ENCODE measurements at regions not wholly inside any gene's neighbourhood (a gene's known extent, or its start where the extent isn't known, plus 50 kb on each side); places are given as distances from the start of the nearest gene placed in this dataset.

GRCh38 chr3:106342386-106342785 lies 473.6 kb upstream of the CBLB start (continued):
- TF ChIP-seq MXI1 (IDR thresholded peaks at IDR 0.05; ENCODE audit: low read depth, low read length), result no peak
- TF ChIP-seq MAX (IDR thresholded peaks at IDR 0.05; ENCODE audit: low read depth), result no peak
- no peak for TF ChIP-seq JUND (IDR thresholded peaks at IDR 0.05)

GRCh38 chr3:106343811-106344210 lies 475.0 kb upstream of the CBLB start:
- Histone ChIP-seq H3K4me3 (ENCODE audit: low read depth in 2 of 2, low read length in 1 of 2) (no peak overlapping the region), H2AFZ (ENCODE audit: low read depth) (no peak overlapping the region), H4K20me1 (ENCODE audit: insufficient read depth) (no peaks in the 10 kb centered on the region), H3K9me2 (no peaks in the 10 kb centered on the region), H3K27ac (ENCODE audit: low read depth in 2 of 2, low read length in 1 of 2) (no peak overlapping the region), H3K4me2 (no peak overlapping the region), H3K79me2 (ENCODE audit: insufficient read depth) (no peaks in the 10 kb centered on the region), H3K27me3 (ENCODE audit: insufficient read depth) (no peaks in the 10 kb centered on the region), H3K36me3 (replicated peaks in 1 of 2; ENCODE audit: control insufficient read depth in 1 of 2, insufficient read depth in 2 of 2, low read length in 1 of 2) (no peaks in the 10 kb centered on the region), H3F3A (replicated peaks; ENCODE audit: insufficient read depth) (peaks cover 19% of the 10 kb centered on the region), H3K9ac (no peak overlapping the region), H3K9me3 (no peaks in the 10 kb centered on the region), H3K4me1 (ENCODE audit: control insufficient read depth in 1 of 2, insufficient read depth in 2 of 2, low read depth in 1 of 2, low read length in 1 of 2) (peaks cover 3 to 13% of the 10 kb centered on the region in 2 experiments; a peak in 2 of 4 replicates)
- CTCF ChIA-PET, result no interaction called here
- POLR2A ChIA-PET, result no interaction called here
- DNase-seq, result no peak
- no peak for TF ChIP-seq SMC3 (IDR thresholded peaks at IDR 0.05; ENCODE audit: low read depth, low read length)
- no peak for TF ChIP-seq NRF1 (IDR thresholded peaks at IDR 0.05; ENCODE audit: low read depth, low read length)
- no peak for TF ChIP-seq MAX (IDR thresholded peaks at IDR 0.05; ENCODE audit: low read depth)
- no peak for TF ChIP-seq YY1 (IDR thresholded peaks at IDR 0.05; ENCODE audit: low read depth)
- no peak for TF ChIP-seq USF2 (IDR thresholded peaks at IDR 0.05; ENCODE audit: borderline replicate concordance, low read depth, low read length)
- no peak for TF ChIP-seq RAD21 (IDR thresholded peaks at IDR 0.05; ENCODE audit: low read length)
- no peak for TF ChIP-seq ELF1 (IDR thresholded peaks at IDR 0.05)
- TF ChIP-seq REST (IDR thresholded peaks at IDR 0.05; ENCODE audit: low read depth, low read length), result no peak
- TF ChIP-seq ZBTB33 (IDR thresholded peaks at IDR 0.05; ENCODE audit: borderline replicate concordance, low read depth), result no peak
- no peak for TF ChIP-seq TEAD4 (IDR thresholded peaks at IDR 0.05; ENCODE audit: borderline replicate concordance, insufficient read depth)
- TF ChIP-seq CTCF (IDR thresholded peaks at IDR 0.05), result no peak
- no peak for TF ChIP-seq EZH2phosphoT487 (IDR thresholded peaks at IDR 0.05; ENCODE audit: borderline replicate concordance, low read depth)
- TF ChIP-seq NFIC (IDR thresholded peaks at IDR 0.05; ENCODE audit: borderline replicate concordance), result no peak

Measured in SK-N-SH (cell line).